NCI-H2171 (cell line): ENCODE measurements at regions not wholly inside any gene's neighbourhood (a gene's known extent, or its start where the extent isn't known, plus 50 kb on each side); places are given as distances from the start of the nearest gene placed in this dataset.

Experiments used
- DNase-seq: peaks from one replicate; lab custom pipeline; 2025; lab: John Stamatoyannopoulos, UW

GRCh38 chr4:156098805-156099204 lies 145.1 kb upstream of the CTSO start:
- no peak for DNase-seq

GRCh38 chr4:156085100-156085499 lies 131.4 kb upstream of the CTSO start:
- DNase-seq: no peak

GRCh38 chr4:156084373-156084772 lies 130.7 kb upstream of the CTSO start:
- no peak for DNase-seq

- DNase-seq: no peak
These were observed 120.3 kb upstream of the CTSO start for GRCh38 chr4:156073976-156074375.

GRCh38 chr4:156060661-156061060 lies 107.0 kb upstream of the CTSO start:
- DNase-seq: no peak

GRCh38 chr4:156053174-156053573 lies 99.5 kb upstream of the CTSO start:
- DNase-seq: no peak

GRCh38 chr4:156052116-156052515 lies 98.5 kb upstream of the CTSO start:
- no peak for DNase-seq

- DNase-seq: peak; percentile 67
These were observed 85.1 kb upstream of the CTSO start for GRCh38 chr4:156038772-156039171.

GRCh38 chr4:156036496-156036895 lies 82.8 kb upstream of the CTSO start:
- DNase-seq: no peak

GRCh38 chr4:156029691-156030090 lies 76.0 kb upstream of the CTSO start:
- no peak for DNase-seq

GRCh38 chr4:156021298-156021697 lies 67.6 kb upstream of the CTSO start:
- no peak for DNase-seq

- DNase-seq: no peak
These were observed 65.6 kb upstream of the CTSO start for GRCh38 chr4:156019246-156019645.

GRCh38 chr4:156018383-156018782 lies 64.7 kb upstream of the CTSO start:
- no peak for DNase-seq

GRCh38 chr4:156015781-156016180 lies 62.1 kb upstream of the CTSO start:
- DNase-seq: no peak

- no peak for DNase-seq
These were observed 52.5 kb upstream of the CTSO start for GRCh38 chr4:156006192-156006591.
